B cell (primary cell): ENCODE measurements at regions not wholly inside any gene's neighbourhood (a gene's known extent, or its start where the extent isn't known, plus 50 kb on each side); places are given as distances from the start of the nearest gene placed in this dataset.
"Not testable (repeated sequence)": the region's sequence is repeated elsewhere in the genome, so short reads cannot be mapped to it uniquely, and the experiment has no call there.

Source experiments
- ATAC-seq: fragments of 200-7000 bp; cut with Tn5 transposase; one replicate; pipeline ENCODE4 v1.10.0; 2021; ENCODE audit warnings: low read depth, mild to moderate bottlenecking, moderate number of reproducible peaks, moderate library complexity
- CTCF ChIA-PET: fragments of 350-600 bp; sonication (Branson Sonifier 250); formaldehyde crosslinking; loops from one replicate; lab custom pipeline; 2021; ENCODE audit warnings: antibody characterized with exemption, inconsistent platforms; lab: Charles Lee
- POLR2A ChIA-PET: fragments of 350-600 bp; sonication (Branson Sonifier 250); formaldehyde crosslinking; loops from one replicate; lab custom pipeline; 2021; ENCODE audit warnings: antibody characterized with exemption; lab: Charles Lee
- DNase-seq: peaks from one replicate; pipeline ENCODE4 v3.0.0; 2013
- H2AFZ ChIP-seq: 2 replicates; pipeline ENCODE4 v1.6.1; 2012; ENCODE audit warnings: mild to moderate bottlenecking, low read depth, low read length; ENCODE audit not compliant: insufficient read depth, poor library complexity, severe bottlenecking
- H3K27ac ChIP-seq, 2 donors: 1 replicate in 1 of 2; 2 replicates in 1 of 2; pipeline ENCODE4 v1.5.1; 2012 to 2013; ENCODE audit warnings: low read length in 2 of 2, mild to moderate bottlenecking in 2 of 2, moderate library complexity in 1 of 2
- H3K27me3 ChIP-seq, 4 experiments: fragments of 200-600 bp in 1 of 4; sonication (generic) in 1 of 4; replicated peaks in 1 of 4; 1 replicate in 2 of 4; 2 replicates in 2 of 4; pipeline versions ENCODE4 v1.6.1 to v1.7.0; 2013 to 2016; ENCODE audit warnings: low read length in 3 of 4, mild to moderate bottlenecking in 2 of 4, mixed read lengths in 1 of 4, moderate library complexity in 1 of 4; ENCODE audit not compliant: insufficient read depth in 4 of 4, control insufficient read depth in 3 of 4; ENCODE audit errors: control extremely low read depth in 1 of 4
- H3K36me3 ChIP-seq, 2 experiments: replicated peaks in 1 of 2; 1 replicate in 1 of 2; 2 replicates in 1 of 2; pipeline versions ENCODE4 v1.6.1 to v1.7.1; 2013; ENCODE audit warnings: low read length in 1 of 2; ENCODE audit not compliant: insufficient read depth in 2 of 2, control insufficient read depth in 1 of 2; ENCODE audit errors: control extremely low read depth in 1 of 2, extremely low read depth in 1 of 2
- H3K4me1 ChIP-seq, 2 donors: fragments of 200-600 bp in 1 of 2; sonication (generic) in 1 of 2; 1 replicate in 1 of 2; 2 replicates in 1 of 2; pipeline versions ENCODE4 v1.5.1 to v1.6.1; 2013 to 2017; ENCODE audit warnings: low read length in 2 of 2; ENCODE audit not compliant: control insufficient read depth in 2 of 2, insufficient read depth in 2 of 2
- H3K4me2 ChIP-seq: replicated peaks from 2 replicates; pipeline ENCODE3; 2012; ENCODE audit warnings: mild to moderate bottlenecking, low read depth, low read length; ENCODE audit not compliant: poor library complexity, severe bottlenecking
- H3K4me3 ChIP-seq, 5 experiments: fragments of 200-600 bp in 1 of 5; sonication (generic) in 1 of 5; 1 replicate in 3 of 5; 2 replicates in 2 of 5; pipeline versions ENCODE4 v1.5.1 to v1.7.0; 2011 to 2016; ENCODE audit warnings: low read length in 4 of 5, mild to moderate bottlenecking in 4 of 5, low read depth in 2 of 5, control low read depth in 1 of 5, moderate library complexity in 1 of 5; ENCODE audit not compliant: insufficient read depth in 1 of 5; ENCODE audit errors: control extremely low read depth in 1 of 5, extremely low read depth in 1 of 5
- H3K79me2 ChIP-seq: fragments of 200-600 bp; sonication (generic); one replicate; pipeline ENCODE4 v1.6.0; 2016; ENCODE audit warnings: low read length; ENCODE audit not compliant: control insufficient read depth, insufficient read depth
- H3K9ac ChIP-seq: fragments of 200-600 bp; sonication (generic); 2 replicates; pipeline ENCODE4 v1.6.1; 2017; ENCODE audit warnings: mild to moderate bottlenecking, low read length, moderate library complexity
- H3K9me3 ChIP-seq, 3 donors: one replicate each; pipeline versions ENCODE4 v1.6.1 to v1.7.1; 2013; ENCODE audit warnings: low read length in 2 of 3; ENCODE audit not compliant: control insufficient read depth in 2 of 3, insufficient read depth in 1 of 3; ENCODE audit errors: control extremely low read depth in 1 of 3
- H4K20me1 ChIP-seq: 2 replicates; pipeline ENCODE4 v1.6.0; 2012; ENCODE audit warnings: mild to moderate bottlenecking, low read length; ENCODE audit not compliant: insufficient read depth, control insufficient read depth, poor library complexity, severe bottlenecking
- H3K27ac Mint-ChIP-seq: one replicate; pipeline ENCODE4 v1.8.0; 2021; ENCODE audit warnings: mixed read lengths
- H3K27me3 Mint-ChIP-seq: one replicate; pipeline ENCODE4 v1.8.0; 2021; ENCODE audit warnings: mixed read lengths
- H3K4me1 Mint-ChIP-seq: one replicate; pipeline ENCODE4 v1.8.0; 2021; ENCODE audit warnings: mixed read lengths
- H3K4me3 Mint-ChIP-seq: one replicate; pipeline ENCODE4 v1.8.0; 2021; ENCODE audit warnings: mixed read lengths
- H3K9me3 Mint-ChIP-seq: one replicate; pipeline ENCODE4 v1.8.0; 2022; ENCODE audit warnings: mixed read lengths; ENCODE audit not compliant: insufficient read depth
- CTCF ChIP-seq: fragments of 200-600 bp; IDR thresholded peaks from one replicate; pipeline ENCODE4 v1.8.0; 2022; ENCODE audit warnings: antibody characterized with exemption, mild to moderate bottlenecking
- EZH2 ChIP-seq: IDR thresholded peaks from 2 replicates; pipeline ENCODE4 v1.6.1; 2012; ENCODE audit warnings: borderline replicate concordance, low read depth, mild to moderate bottlenecking, moderate library complexity, low read length; ENCODE audit not compliant: insufficient read depth, poor library complexity, severe bottlenecking
- WGBS: methylation state at CpG from one replicate; pipeline ENCODE4 v1.1.5; 2013; ENCODE audit warnings: missing lambda C conversion rate; ENCODE audit not compliant: insufficient coverage; 5-methylcytosine and 5-hydroxymethylcytosine counted together
- intact Hi-C: fragments of 100-400 bp; cut with micrococcal nuclease; formaldehyde crosslinking; loops from one replicate; pipeline ENCODE4 v1.10.0; 2022

GRCh38 chr5:101782352-101783103 is 513.6 kb downstream of the SLCO4C1 start:
- ChIA-PET CTCF (no interaction called here), POLR2A (no interaction called here)
- H3K9ac ChIP-seq: no peak overlapping the region
- H3K36me3 ChIP-seq: no peaks in the 10 kb centered on the region
- intact Hi-C loops: no loop called here
- Mint-ChIP-seq H3K27me3 (no peaks in the 10 kb centered on the region), H3K27ac (no peak overlapping the region), H3K9me3 (peaks cover 3% of the 10 kb centered on the region), H3K4me3 (no peak overlapping the region), H3K4me1 (no peaks in the 10 kb centered on the region)
- no peak overlapping the region for H3K4me2 ChIP-seq
- H2AFZ ChIP-seq: no peak overlapping the region
- WGBS: 84% methylated on average over 9 of the region's 10 CpGs
- no peaks in the 10 kb centered on the region for H4K20me1 ChIP-seq
- no peaks in the 10 kb centered on the region for H3K79me2 ChIP-seq
- H3K9me3 ChIP-seq: no peaks in the 10 kb centered on the region
- no peaks in the 10 kb centered on the region for H3K4me1 ChIP-seq
- DNase-seq: no peak
- H3K27me3 ChIP-seq: no peaks in the 10 kb centered on the region
- H3K4me3 ChIP-seq: no peak overlapping the region
- no peak for ATAC-seq
- no peak for TF ChIP-seq CTCF
- no peak for TF ChIP-seq EZH2
- H3K27ac ChIP-seq: no peak overlapping the region

GRCh38 chr5:101751105-101751504 is 545.0 kb downstream of the SLCO4C1 start:
- intact Hi-C loops: no loop called here
- Histone ChIP-seq H3K4me1 (no peaks in the 10 kb centered on the region), H3K9me3 (peaks cover 0 to 6% (median 0%) of the 10 kb centered on the region in 3 donors), H3K9ac (no peak overlapping the region), H4K20me1 (no peaks in the 10 kb centered on the region), H2AFZ (no peak overlapping the region), H3K4me3 (no peak overlapping the region), H3K4me2 (no peak overlapping the region), H3K27ac (no peak overlapping the region), H3K36me3 (no peaks in the 10 kb centered on the region), H3K79me2 (no peaks in the 10 kb centered on the region), H3K27me3 (no peaks in the 10 kb centered on the region)
- ChIA-PET POLR2A (no interaction called here), CTCF (no interaction called here)
- H3K4me3 Mint-ChIP-seq: no peak overlapping the region
- no peak overlapping the region for H3K27ac Mint-ChIP-seq
- peaks cover 2% of the 10 kb centered on the region for H3K9me3 Mint-ChIP-seq
- ATAC-seq: no peak
- no CpG with 5 or more reads among the region's 3 CpGs for WGBS
- no peaks in the 10 kb centered on the region for H3K27me3 Mint-ChIP-seq
- H3K4me1 Mint-ChIP-seq: no peaks in the 10 kb centered on the region
- TF ChIP-seq EZH2 (no peak), CTCF (no peak)
- no peak for DNase-seq

GRCh38 chr5:101743000-101743399 is 553.1 kb downstream of the SLCO4C1 start:
- H3K4me1 ChIP-seq, H3K27me3 Mint-ChIP-seq, POLR2A ChIA-PET, CTCF ChIA-PET, intact Hi-C loops, H3K27ac ChIP-seq, H2AFZ ChIP-seq, H3K9ac ChIP-seq, H3K9me3 ChIP-seq, ATAC-seq, H3K27ac Mint-ChIP-seq, H3K36me3 ChIP-seq, H3K79me2 ChIP-seq, H3K4me3 ChIP-seq, H3K4me3 Mint-ChIP-seq, H3K4me1 Mint-ChIP-seq, H3K27me3 ChIP-seq, H3K9me3 Mint-ChIP-seq, H4K20me1 ChIP-seq, H3K4me2 ChIP-seq, DNase-seq: not testable (repeated sequence)
